Glutamatergic neuron (in vitro differentiated cells): ENCODE measurements at regions not wholly inside any gene's neighbourhood (a gene's known extent, or its start where the extent isn't known, plus 50 kb on each side); places are given as distances from the start of the nearest gene placed in this dataset.

Experiments used
- DNase-seq: peaks from one replicate; pipeline ENCODE4 v3.0.0; 2022
- H3K27ac Mint-ChIP-seq: one replicate; pipeline ENCODE4 v1.8.0; 2020; ENCODE audit warnings: mild to moderate bottlenecking, mixed read lengths, inconsistent platforms; ENCODE audit not compliant: unreplicated experiment
- H3K27me3 Mint-ChIP-seq: one replicate; pipeline ENCODE4 v1.8.0; 2020; ENCODE audit warnings: mild to moderate bottlenecking, moderate library complexity, mixed read lengths, inconsistent platforms; ENCODE audit not compliant: unreplicated experiment
- H3K36me3 Mint-ChIP-seq: one replicate; pipeline ENCODE4 v1.8.0; 2020; ENCODE audit warnings: mild to moderate bottlenecking, mixed read lengths, inconsistent platforms; ENCODE audit not compliant: unreplicated experiment
- H3K4me1 Mint-ChIP-seq: one replicate; pipeline ENCODE4 v1.8.0; 2020; ENCODE audit warnings: mild to moderate bottlenecking, low read depth, mixed read lengths, inconsistent platforms; ENCODE audit not compliant: unreplicated experiment
- H3K4me3 Mint-ChIP-seq: one replicate; pipeline ENCODE4 v1.8.0; 2020; ENCODE audit warnings: mild to moderate bottlenecking, mixed read lengths, inconsistent platforms; ENCODE audit not compliant: unreplicated experiment
- H3K9me3 Mint-ChIP-seq: one replicate; pipeline ENCODE4 v1.8.0; 2020; ENCODE audit warnings: mild to moderate bottlenecking, moderate library complexity, mixed read lengths, inconsistent platforms; ENCODE audit not compliant: unreplicated experiment
- TF ChIP-seq, protein P1 (sequence below): fragments of 200-600 bp; sonication (generic); IDR thresholded peaks from one replicate; pipeline ENCODE4 v1.5.0; 2021; ENCODE audit not compliant: partially characterized antibody, unreplicated experiment

DNA sequence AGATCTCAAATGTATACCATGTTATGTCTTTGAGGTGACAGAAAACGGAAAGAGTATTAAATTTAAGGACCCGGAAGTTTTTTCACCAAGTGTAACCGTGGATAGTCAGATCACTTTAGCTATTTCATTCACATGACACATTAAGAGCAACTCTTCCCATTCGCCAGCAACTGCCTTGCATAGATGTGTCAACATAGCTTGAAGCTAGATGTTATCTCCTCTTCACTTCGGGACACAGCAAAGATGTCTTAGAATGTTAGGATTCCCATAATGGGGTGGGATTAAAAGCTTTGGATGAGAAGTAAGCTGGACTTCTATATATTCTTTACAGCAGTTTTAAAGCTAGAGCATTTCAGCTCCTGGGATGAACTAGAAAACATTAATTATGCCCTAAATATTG is 1135.9 kb upstream of the PCDH20 start:
- Mint-ChIP-seq H3K4me1 (peaks cover 8% of the 10 kb centered on the region), H3K27me3 (no peaks in the 10 kb centered on the region), H3K36me3 (no peaks in the 10 kb centered on the region), H3K9me3 (peaks cover 1% of the 10 kb centered on the region), H3K27ac (no peak overlapping the region), H3K4me3 (no peak overlapping the region)
- no peak for DNase-seq
- TF ChIP-seq, protein P1, sequence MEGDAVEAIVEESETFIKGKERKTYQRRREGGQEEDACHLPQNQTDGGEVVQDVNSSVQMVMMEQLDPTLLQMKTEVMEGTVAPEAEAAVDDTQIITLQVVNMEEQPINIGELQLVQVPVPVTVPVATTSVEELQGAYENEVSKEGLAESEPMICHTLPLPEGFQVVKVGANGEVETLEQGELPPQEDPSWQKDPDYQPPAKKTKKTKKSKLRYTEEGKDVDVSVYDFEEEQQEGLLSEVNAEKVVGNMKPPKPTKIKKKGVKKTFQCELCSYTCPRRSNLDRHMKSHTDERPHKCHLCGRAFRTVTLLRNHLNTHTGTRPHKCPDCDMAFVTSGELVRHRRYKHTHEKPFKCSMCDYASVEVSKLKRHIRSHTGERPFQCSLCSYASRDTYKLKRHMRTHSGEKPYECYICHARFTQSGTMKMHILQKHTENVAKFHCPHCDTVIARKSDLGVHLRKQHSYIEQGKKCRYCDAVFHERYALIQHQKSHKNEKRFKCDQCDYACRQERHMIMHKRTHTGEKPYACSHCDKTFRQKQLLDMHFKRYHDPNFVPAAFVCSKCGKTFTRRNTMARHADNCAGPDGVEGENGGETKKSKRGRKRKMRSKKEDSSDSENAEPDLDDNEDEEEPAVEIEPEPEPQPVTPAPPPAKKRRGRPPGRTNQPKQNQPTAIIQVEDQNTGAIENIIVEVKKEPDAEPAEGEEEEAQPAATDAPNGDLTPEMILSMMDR = no peak

DNA sequence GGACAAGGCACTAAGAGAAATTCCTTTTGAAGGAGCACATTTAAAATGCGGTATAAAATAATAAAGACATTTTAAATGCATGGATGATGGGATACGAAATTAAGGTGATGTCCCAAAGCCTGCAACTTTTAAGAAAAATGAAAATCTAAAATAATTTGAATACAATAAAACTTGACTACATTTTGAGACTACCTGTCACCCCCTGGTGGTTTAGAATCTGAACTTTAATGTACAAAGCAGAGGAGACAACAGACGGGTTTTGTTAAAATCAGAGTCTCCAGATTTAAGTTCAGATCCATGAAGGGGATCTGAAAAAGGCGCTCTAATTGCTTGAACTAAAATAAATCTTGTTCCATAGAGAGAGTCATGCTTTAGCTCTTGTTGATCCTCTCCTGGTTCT is 1129.3 kb upstream of the PCDH20 start:
- H3K4me1 Mint-ChIP-seq = no peaks in the 10 kb centered on the region
- H3K4me3 Mint-ChIP-seq = no peak overlapping the region
- no peak for DNase-seq
- H3K27ac Mint-ChIP-seq = no peak overlapping the region
- H3K36me3 Mint-ChIP-seq = no peaks in the 10 kb centered on the region
- H3K27me3 Mint-ChIP-seq = no peaks in the 10 kb centered on the region
- TF ChIP-seq, protein P1 = peak; percentile 27
- no peaks in the 10 kb centered on the region for H3K9me3 Mint-ChIP-seq

- Mint-ChIP-seq H3K36me3 (no peaks in the 10 kb centered on the region), H3K4me1 (no peaks in the 10 kb centered on the region), H3K27ac (no peak overlapping the region), H3K4me3 (no peak overlapping the region), H3K27me3 (peaks cover 2% of the 10 kb centered on the region), H3K9me3 (no peaks in the 10 kb centered on the region)
- no peak for DNase-seq
- TF ChIP-seq, protein P1 = no peak
Measured at GRCh38 chr13:62537593-62537992, 1121.9 kb upstream of the PCDH20 start.

- TF ChIP-seq, protein P1 = no peak
- H3K36me3 Mint-ChIP-seq = no peaks in the 10 kb centered on the region
- H3K4me3 Mint-ChIP-seq = no peak overlapping the region
- no peak overlapping the region for H3K27ac Mint-ChIP-seq
- H3K27me3 Mint-ChIP-seq = no peaks in the 10 kb centered on the region
- DNase-seq = no peak
- H3K4me1 Mint-ChIP-seq = peaks cover 3% of the 10 kb centered on the region
- peaks cover 2% of the 10 kb centered on the region for H3K9me3 Mint-ChIP-seq
Measured at GRCh38 chr13:62525652-62526051, 1110.0 kb upstream of the PCDH20 start.

DNA sequence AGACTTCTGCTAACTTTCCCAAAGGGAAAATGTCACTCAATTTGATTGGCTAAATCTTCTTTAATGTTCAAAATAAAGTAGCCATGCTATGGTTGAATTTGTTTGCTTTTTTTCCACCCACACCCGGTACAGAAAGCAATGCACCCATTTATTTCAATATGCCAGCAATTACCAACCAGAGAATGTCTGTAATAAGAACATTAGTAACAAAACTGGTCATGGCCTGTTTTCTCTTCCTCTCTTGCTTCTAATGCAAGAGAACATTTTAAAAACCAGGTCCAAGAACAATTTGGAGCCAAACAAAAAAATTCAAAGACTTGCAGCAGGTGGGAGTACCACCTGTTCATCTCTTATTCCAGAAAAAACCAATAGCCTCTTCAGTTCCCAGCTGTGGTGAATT is 1108.8 kb upstream of the PCDH20 start:
- Mint-ChIP-seq H3K4me1 (peaks cover 3% of the 10 kb centered on the region), H3K4me3 (no peak overlapping the region), H3K27ac (no peak overlapping the region), H3K36me3 (no peaks in the 10 kb centered on the region), H3K9me3 (peaks cover 2% of the 10 kb centered on the region), H3K27me3 (no peaks in the 10 kb centered on the region)
- no peak for DNase-seq
- TF ChIP-seq, protein P1 = no peak
